PC-9 (cell line): ENCODE measurements at regions not wholly inside any gene's neighbourhood (a gene's known extent, or its start where the extent isn't known, plus 50 kb on each side); places are given as distances from the start of the nearest gene placed in this dataset.

ENCODE experiments used
- BruUV-seq: library from RNA; stranded (reverse); fragments of 400-500 nt; replicated peaks from 2 replicates; lab custom pipeline; 2021; lab: Mats Ljungman, UMichigan
- CTCF ChIA-PET: fragments of 300-600 bp; sonication (Branson Sonifier 250); formaldehyde crosslinking; loops from one replicate; lab custom pipeline; 2022; ENCODE audit warnings: antibody characterized with exemption; lab: Charles Lee
- POLR2A ChIA-PET: fragments of 300-600 bp; sonication (Branson Sonifier 250); formaldehyde crosslinking; loops from one replicate; lab custom pipeline; 2022; ENCODE audit warnings: antibody characterized with exemption; ENCODE audit not compliant: unreplicated experiment; lab: Charles Lee
- DNase-seq, 2 experiments: peaks; one replicate each; pipeline versions ENCODE4 v3.0.0 to v3.0.0-alpha.2; 2015 to 2022; ENCODE audit warnings: mixed read lengths in 1 of 2
- H2AFZ ChIP-seq: fragments of 200-600 bp; sonication (generic); 2 replicates; pipeline ENCODE4 v1.8.1; 2017; ENCODE audit warnings: antibody characterized with exemption
- H3F3A ChIP-seq: fragments of 200-600 bp; sonication (generic); 2 replicates; pipeline ENCODE4 v1.8.1; 2017; ENCODE audit warnings: antibody characterized with exemption, mild to moderate bottlenecking, low read depth; ENCODE audit not compliant: insufficient read depth
- H3K27ac ChIP-seq: fragments of 200-600 bp; sonication (generic); 2 replicates; pipeline ENCODE4 v1.6.1; 2016; ENCODE audit warnings: mixed run types
- H3K27me3 ChIP-seq: fragments of 200-600 bp; sonication (generic); 2 replicates; pipeline ENCODE4 v1.6.1; 2016; ENCODE audit warnings: low read depth, mixed run types; ENCODE audit not compliant: insufficient read depth
- H3K36me3 ChIP-seq: fragments of 200-600 bp; sonication (generic); 2 replicates; pipeline ENCODE4 v1.6.1; 2016; ENCODE audit warnings: low read depth, mixed run types
- H3K4me1 ChIP-seq: fragments of 200-600 bp; sonication (generic); replicated peaks from 2 replicates; pipeline ENCODE4 v1.6.1; 2016; ENCODE audit warnings: mixed run types; ENCODE audit not compliant: insufficient read depth
- H3K4me2 ChIP-seq: fragments of 200-600 bp; sonication (generic); 2 replicates; pipeline ENCODE4 v1.6.1; 2017; ENCODE audit warnings: mixed run types
- H3K4me3 ChIP-seq: fragments of 200-600 bp; sonication (generic); 2 replicates; pipeline ENCODE4 v1.6.1; 2016; ENCODE audit warnings: mixed run types
- H3K79me2 ChIP-seq: fragments of 200-600 bp; sonication (generic); 2 replicates; pipeline ENCODE4 v1.6.1; 2017; ENCODE audit warnings: low read depth, mixed run types
- H3K9me2 ChIP-seq: fragments of 200-600 bp; sonication (generic); 2 replicates; pipeline ENCODE4 v1.8.1; 2017; ENCODE audit warnings: mild to moderate bottlenecking; ENCODE audit not compliant: insufficient read depth
- H3K9me3 ChIP-seq: fragments of 200-600 bp; sonication (generic); 2 replicates; pipeline ENCODE4 v1.8.1; 2016; ENCODE audit warnings: low read depth; ENCODE audit not compliant: insufficient read depth
- H4K20me1 ChIP-seq: fragments of 200-600 bp; sonication (generic); 2 replicates; pipeline ENCODE4 v1.8.1; 2017; ENCODE audit not compliant: insufficient read depth
- CTCF ChIP-seq: fragments of 200-600 bp; sonication (generic); conservative IDR thresholded peaks from 2 replicates; pipeline ENCODE4 v1.6.1; 2017; ENCODE audit warnings: mixed run types, antibody characterized with exemption, mild to moderate bottlenecking, moderate library complexity
- EZH2 ChIP-seq: fragments of 200-600 bp; sonication (generic); IDR thresholded peaks from 2 replicates; pipeline ENCODE4 v1.8.0; 2017; ENCODE audit warnings: antibody characterized with exemption, low read depth
- intact Hi-C: fragments of 100-400 bp; cut with micrococcal nuclease; formaldehyde crosslinking; loops from one replicate; pipeline ENCODE4 v1.10.0; 2022; ENCODE audit not compliant: unreplicated experiment

- no peaks in the 10 kb centered on the region for H3K9me2 ChIP-seq
- DNase-seq: no peak
- no peaks in the 10 kb centered on the region for H3K4me1 ChIP-seq
- CTCF ChIA-PET: no interaction called here
- H3F3A ChIP-seq: no peaks in the 10 kb centered on the region
- H2AFZ ChIP-seq: no peak overlapping the region
- no peak for TF ChIP-seq EZH2
- TF ChIP-seq CTCF: no peak
- POLR2A ChIA-PET: no interaction called here
- H4K20me1 ChIP-seq: no peaks in the 10 kb centered on the region
- intact Hi-C loops: no loop called here
- H3K79me2 ChIP-seq: no peaks in the 10 kb centered on the region
- peaks cover 47% of the 10 kb centered on the region for H3K27me3 ChIP-seq
- no peak overlapping the region for H3K27ac ChIP-seq
- H3K36me3 ChIP-seq: no peaks in the 10 kb centered on the region
- H3K9me3 ChIP-seq: no peaks in the 10 kb centered on the region
- no peak overlapping the region for H3K4me2 ChIP-seq
- no TSS peak for BruUV-seq
- no peak overlapping the region for H3K4me3 ChIP-seq
These were observed 191.5 kb upstream of the GPR26 start for GRCh38 chr10:123474700-123475099.

DNA sequence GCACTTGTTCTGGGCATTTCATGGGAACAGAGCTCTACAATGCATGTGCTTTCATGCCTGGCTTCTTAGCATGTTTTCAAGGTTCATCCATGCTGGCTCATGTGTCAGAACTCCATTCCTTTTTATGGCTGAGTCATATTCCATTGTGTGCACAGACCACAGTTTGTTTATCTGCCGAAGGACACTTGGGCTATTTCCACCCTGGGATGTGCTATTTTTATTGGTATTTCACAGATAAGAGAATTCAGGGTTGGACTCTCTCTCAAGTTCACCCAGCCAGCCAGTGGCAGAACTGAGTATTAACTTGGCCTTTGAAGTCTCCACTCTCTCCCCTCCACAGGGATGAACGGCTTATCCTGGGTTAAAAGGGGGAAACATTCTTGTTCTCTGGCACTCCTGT, 190.7 kb upstream of the GPR26 start:
- Histone ChIP-seq H3K27me3 (peaks cover 55% of the 10 kb centered on the region), H3K9me2 (no peaks in the 10 kb centered on the region), H2AFZ (no peak overlapping the region), H3K4me3 (no peak overlapping the region), H3K79me2 (no peaks in the 10 kb centered on the region), H3K9me3 (no peaks in the 10 kb centered on the region), H3K4me2 (no peak overlapping the region), H3K4me1 (no peaks in the 10 kb centered on the region), H3K27ac (no peak overlapping the region), H3K36me3 (no peaks in the 10 kb centered on the region), H4K20me1 (no peaks in the 10 kb centered on the region), H3F3A (no peaks in the 10 kb centered on the region)
- POLR2A ChIA-PET: no interaction called here
- TF ChIP-seq CTCF: no peak
- no peak for TF ChIP-seq EZH2
- BruUV-seq: no TSS peak
- DNase-seq: no peak
- CTCF ChIA-PET: no interaction called here
- intact Hi-C loops: no loop called here

- no TSS peak for BruUV-seq
- Histone ChIP-seq H3K79me2 (no peaks in the 10 kb centered on the region), H3K4me2 (no peak overlapping the region), H4K20me1 (no peaks in the 10 kb centered on the region), H3F3A (no peaks in the 10 kb centered on the region), H3K36me3 (no peaks in the 10 kb centered on the region), H2AFZ (no peak overlapping the region), H3K9me3 (no peaks in the 10 kb centered on the region), H3K4me1 (no peaks in the 10 kb centered on the region), H3K27me3 (peaks cover 51% of the 10 kb centered on the region), H3K4me3 (no peak overlapping the region), H3K9me2 (no peaks in the 10 kb centered on the region), H3K27ac (no peak overlapping the region)
- POLR2A ChIA-PET: no interaction called here
- intact Hi-C loops: no loop called here
- DNase-seq: no peak
- CTCF ChIA-PET: no interaction called here
- TF ChIP-seq CTCF: no peak
- no peak for TF ChIP-seq EZH2
These were observed 188.0 kb upstream of the GPR26 start for GRCh38 chr10:123478116-123478515.
